ENCODE measurements at regions not wholly inside any gene's neighbourhood (a gene's known extent, or its start where the extent isn't known, plus 50 kb on each side); places are given as distances from the start of the nearest gene placed in this dataset.
"Not testable (repeated sequence)": the region's sequence is repeated elsewhere in the genome, so short reads cannot be mapped to it uniquely, and the experiment has no call there.

GRCh38 chr13:24563087-24563486 is 50.5 kb upstream of the PARP4 start:
- no peak for DNase-seq

GRCh38 chr13:24563971-24564370 is 51.4 kb upstream of the PARP4 start:
- not testable (repeated sequence) for DNase-seq

GRCh38 chr13:24564881-24565280 is 52.3 kb upstream of the PARP4 start:
- no peak for DNase-seq

GRCh38 chr13:24567593-24567992 is 55.0 kb upstream of the PARP4 start:
- not testable (repeated sequence) for DNase-seq

GRCh38 chr13:24574847-24575246 is 62.3 kb upstream of the PARP4 start:
- DNase-seq: no peak

GRCh38 chr13:24580315-24580714 is 67.7 kb upstream of the PARP4 start:
- DNase-seq: not testable (repeated sequence)

GRCh38 chr13:24581578-24581977 is 69.0 kb upstream of the PARP4 start:
- not testable (repeated sequence) for DNase-seq

- DNase-seq: not testable (repeated sequence)
Observed at GRCh38 chr13:24591697-24592096, 79.1 kb upstream of the PARP4 start.

- not testable (repeated sequence) for DNase-seq
Observed at GRCh38 chr13:24597906-24598670, 82.1 kb upstream of the ATP12A start.

GRCh38 chr13:24599019-24599791 is 81.0 kb upstream of the ATP12A start:
- not testable (repeated sequence) for DNase-seq

- peak; percentile 45 for DNase-seq
Observed at GRCh38 chr13:24605923-24606372, 74.3 kb upstream of the ATP12A start.

- DNase-seq: no peak
Observed at GRCh38 chr13:24606486-24607170, 73.6 kb upstream of the ATP12A start.

GRCh38 chr13:24610956-24611355 is 69.3 kb upstream of the ATP12A start:
- DNase-seq: no peak

GRCh38 chr13:24612726-24613125 is 67.5 kb upstream of the ATP12A start:
- no peak for DNase-seq

GRCh38 chr13:24613128-24613527 is 67.1 kb upstream of the ATP12A start:
- no peak for DNase-seq

- no peak for DNase-seq
Observed at GRCh38 chr13:24613755-24614154, 66.5 kb upstream of the ATP12A start.

- DNase-seq: no peak
Observed at GRCh38 chr13:24614306-24615080, 65.7 kb upstream of the ATP12A start.

GRCh38 chr13:24615114-24615513 is 65.1 kb upstream of the ATP12A start:
- DNase-seq: no peak

GRCh38 chr13:24615911-24616472 is 64.2 kb upstream of the ATP12A start:
- DNase-seq: no peak

GRCh38 chr13:24616514-24616913 is 63.7 kb upstream of the ATP12A start:
- no peak for DNase-seq

GRCh38 chr13:24617256-24618010 is 62.8 kb upstream of the ATP12A start:
- DNase-seq: no peak

Data from activated T-cell treated with anti-CD3 and anti-CD28 coated beads, Interleukin-2, amount 50 U/mL, for 1 hour (primary cell).